Chondrocyte (in vitro differentiated cells): ENCODE measurements at regions not wholly inside any gene's neighbourhood (a gene's known extent, or its start where the extent isn't known, plus 50 kb on each side); places are given as distances from the start of the nearest gene placed in this dataset.

Source experiments
- DNase-seq: peaks from one replicate; pipeline ENCODE4 v3.0.0; 2021; ENCODE audit warnings: mixed read lengths, low spot score
- H3K27ac Mint-ChIP-seq: one replicate; pipeline ENCODE4 v1.8.0; 2021; ENCODE audit warnings: mild to moderate bottlenecking, moderate library complexity, mixed read lengths; ENCODE audit not compliant: unreplicated experiment
- H3K27me3 Mint-ChIP-seq: 2 replicates; pipeline ENCODE4 v1.8.0; 2021; ENCODE audit warnings: low read depth, mixed read lengths
- H3K36me3 Mint-ChIP-seq: 2 replicates; pipeline ENCODE4 v1.8.0; 2021; ENCODE audit warnings: low read depth, mixed read lengths
- H3K4me1 Mint-ChIP-seq: 2 replicates; pipeline ENCODE4 v1.8.0; 2021; ENCODE audit warnings: low read depth, mild to moderate bottlenecking, mixed read lengths
- H3K4me3 Mint-ChIP-seq: one replicate; pipeline ENCODE4 v1.8.0; 2021; ENCODE audit warnings: mild to moderate bottlenecking, moderate library complexity, mixed read lengths; ENCODE audit not compliant: unreplicated experiment
- H3K9me3 Mint-ChIP-seq: 2 replicates; pipeline ENCODE4 v1.8.0; 2021; ENCODE audit warnings: low read depth, mixed read lengths
- TF ChIP-seq, protein P1 (sequence below): fragments of 200-600 bp; sonication (generic); IDR thresholded peaks from 2 replicates; pipeline ENCODE4 v1.5.0; 2021; ENCODE audit warnings: antibody characterized with exemption, mild to moderate bottlenecking, moderate library complexity

DNA sequence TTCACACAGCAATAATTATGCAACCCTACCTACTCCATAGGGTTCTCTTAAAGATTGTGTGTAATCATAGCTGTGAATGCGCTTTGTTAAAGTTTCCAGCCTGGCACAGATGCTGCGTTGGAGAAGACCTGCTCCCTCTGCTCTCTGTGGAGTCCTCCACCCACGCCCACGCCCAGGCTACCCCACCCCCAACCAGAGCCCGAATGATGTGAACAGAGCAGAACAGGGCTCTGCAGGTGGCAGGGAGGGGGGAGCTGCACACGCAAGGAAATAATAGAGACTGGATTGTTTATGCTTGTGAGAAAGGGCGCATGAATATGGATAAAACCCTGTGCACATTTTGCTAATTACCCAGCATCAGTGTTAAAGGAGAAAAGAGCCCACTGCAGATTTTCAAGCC is 447.5 kb downstream of the BCL11A start:
- no peak overlapping the region for H3K4me3 Mint-ChIP-seq
- H3K27me3 Mint-ChIP-seq: no peaks in the 10 kb centered on the region
- DNase-seq: no peak
- TF ChIP-seq, protein P1, sequence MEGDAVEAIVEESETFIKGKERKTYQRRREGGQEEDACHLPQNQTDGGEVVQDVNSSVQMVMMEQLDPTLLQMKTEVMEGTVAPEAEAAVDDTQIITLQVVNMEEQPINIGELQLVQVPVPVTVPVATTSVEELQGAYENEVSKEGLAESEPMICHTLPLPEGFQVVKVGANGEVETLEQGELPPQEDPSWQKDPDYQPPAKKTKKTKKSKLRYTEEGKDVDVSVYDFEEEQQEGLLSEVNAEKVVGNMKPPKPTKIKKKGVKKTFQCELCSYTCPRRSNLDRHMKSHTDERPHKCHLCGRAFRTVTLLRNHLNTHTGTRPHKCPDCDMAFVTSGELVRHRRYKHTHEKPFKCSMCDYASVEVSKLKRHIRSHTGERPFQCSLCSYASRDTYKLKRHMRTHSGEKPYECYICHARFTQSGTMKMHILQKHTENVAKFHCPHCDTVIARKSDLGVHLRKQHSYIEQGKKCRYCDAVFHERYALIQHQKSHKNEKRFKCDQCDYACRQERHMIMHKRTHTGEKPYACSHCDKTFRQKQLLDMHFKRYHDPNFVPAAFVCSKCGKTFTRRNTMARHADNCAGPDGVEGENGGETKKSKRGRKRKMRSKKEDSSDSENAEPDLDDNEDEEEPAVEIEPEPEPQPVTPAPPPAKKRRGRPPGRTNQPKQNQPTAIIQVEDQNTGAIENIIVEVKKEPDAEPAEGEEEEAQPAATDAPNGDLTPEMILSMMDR: no peak
- no peaks in the 10 kb centered on the region for H3K4me1 Mint-ChIP-seq
- H3K9me3 Mint-ChIP-seq: peaks cover 2% of the 10 kb centered on the region
- H3K36me3 Mint-ChIP-seq: no peaks in the 10 kb centered on the region
- no peak overlapping the region for H3K27ac Mint-ChIP-seq

DNA sequence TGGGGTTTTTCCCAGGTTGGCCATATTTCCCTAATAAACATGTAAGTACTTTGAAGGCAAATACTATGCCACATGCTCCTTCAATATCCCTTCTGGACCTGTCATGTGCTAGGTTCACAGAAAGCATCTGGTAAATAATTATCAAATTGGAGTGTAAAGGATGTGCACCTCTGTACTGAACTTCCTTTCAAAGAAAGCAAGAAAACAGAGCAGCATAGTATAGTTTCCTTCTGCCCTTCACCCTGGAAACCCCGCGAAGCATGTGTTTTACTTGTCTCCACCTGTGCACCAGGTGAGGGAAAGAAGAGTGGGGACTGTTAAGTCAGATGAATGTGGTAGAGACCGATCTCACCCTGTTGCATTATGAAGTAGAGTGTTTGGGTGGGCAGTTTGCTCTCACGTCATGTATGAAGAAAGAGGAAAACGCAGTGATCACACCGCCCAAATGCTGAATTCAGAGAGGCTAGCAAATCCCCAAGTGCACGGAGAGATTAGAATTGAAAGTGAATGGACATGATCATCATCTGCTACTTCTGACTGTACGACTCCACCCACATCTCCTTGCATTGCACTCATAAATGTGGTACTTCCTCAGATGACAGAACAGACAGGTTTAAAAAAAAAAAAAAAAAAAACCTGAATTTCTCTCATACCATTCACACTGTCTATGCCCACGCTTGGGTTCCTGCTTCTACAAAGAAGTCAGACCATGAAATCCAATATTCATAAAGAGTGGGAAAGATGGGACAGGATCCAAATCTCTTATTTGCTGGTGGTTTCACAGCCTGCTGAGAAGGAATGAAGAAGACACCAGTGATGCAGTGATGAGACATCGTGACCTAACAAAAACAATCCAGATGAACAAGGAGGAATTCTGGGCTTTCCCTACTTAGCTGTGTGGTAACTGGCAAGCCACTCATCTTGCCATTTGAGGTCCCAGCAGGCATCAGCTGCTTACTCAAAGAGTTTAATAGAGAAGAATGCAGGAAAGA is 448.6 kb downstream of the BCL11A start:
- DNase-seq: no peak
- Mint-ChIP-seq H3K27ac (no peak overlapping the region), H3K27me3 (no peaks in the 10 kb centered on the region), H3K36me3 (no peaks in the 10 kb centered on the region), H3K4me3 (no peak overlapping the region), H3K9me3 (peaks cover 2% of the 10 kb centered on the region), H3K4me1 (no peaks in the 10 kb centered on the region)
- TF ChIP-seq, protein P1: no peak

DNA sequence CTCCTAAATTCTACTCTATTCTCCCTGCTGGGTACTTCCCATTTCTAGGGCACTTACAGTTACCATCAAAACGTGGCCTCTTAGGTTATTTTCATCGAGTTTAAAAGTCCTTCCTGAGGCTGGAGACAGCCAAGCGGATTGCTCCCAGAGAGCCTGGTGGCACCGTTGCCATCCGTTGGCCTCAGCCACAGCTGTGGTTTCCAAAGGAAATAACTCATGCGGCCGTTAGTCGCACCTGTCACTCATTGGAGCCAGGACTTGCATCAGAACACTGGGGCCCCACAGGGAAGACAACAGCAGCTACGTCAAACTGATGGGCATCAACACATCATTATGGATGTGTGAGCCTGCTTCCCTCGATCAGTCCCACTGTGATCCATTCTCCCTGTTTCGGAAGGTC is 453.4 kb downstream of the BCL11A start:
- Mint-ChIP-seq H3K4me3 (no peak overlapping the region), H3K36me3 (no peaks in the 10 kb centered on the region), H3K4me1 (no peaks in the 10 kb centered on the region), H3K9me3 (peaks cover 2% of the 10 kb centered on the region), H3K27ac (no peak overlapping the region), H3K27me3 (no peaks in the 10 kb centered on the region)
- no peak for DNase-seq
- TF ChIP-seq, protein P1: no peak

DNA sequence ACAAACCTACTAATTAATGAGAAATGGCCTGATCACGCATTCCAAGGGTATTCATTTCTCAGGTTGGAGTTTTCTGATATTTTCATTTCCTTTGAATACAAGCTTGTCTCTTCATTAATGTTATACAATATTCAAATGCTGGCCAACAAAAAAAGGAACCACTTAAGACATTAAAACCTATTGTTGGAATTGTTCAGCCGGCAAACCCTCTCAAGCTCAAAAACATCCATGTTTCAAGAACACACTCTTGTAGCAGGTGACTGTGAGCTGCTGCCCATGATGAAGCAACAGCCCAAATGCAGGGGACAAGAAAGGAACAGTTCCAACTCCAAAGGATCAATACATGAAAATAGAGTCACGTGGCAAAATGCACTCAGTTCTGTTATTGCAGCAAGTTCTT is 454.5 kb downstream of the BCL11A start:
- Mint-ChIP-seq H3K27me3 (no peaks in the 10 kb centered on the region), H3K4me1 (no peaks in the 10 kb centered on the region), H3K4me3 (no peak overlapping the region), H3K36me3 (no peaks in the 10 kb centered on the region), H3K9me3 (peaks cover 2% of the 10 kb centered on the region), H3K27ac (no peak overlapping the region)
- DNase-seq: no peak
- TF ChIP-seq, protein P1: no peak

DNA sequence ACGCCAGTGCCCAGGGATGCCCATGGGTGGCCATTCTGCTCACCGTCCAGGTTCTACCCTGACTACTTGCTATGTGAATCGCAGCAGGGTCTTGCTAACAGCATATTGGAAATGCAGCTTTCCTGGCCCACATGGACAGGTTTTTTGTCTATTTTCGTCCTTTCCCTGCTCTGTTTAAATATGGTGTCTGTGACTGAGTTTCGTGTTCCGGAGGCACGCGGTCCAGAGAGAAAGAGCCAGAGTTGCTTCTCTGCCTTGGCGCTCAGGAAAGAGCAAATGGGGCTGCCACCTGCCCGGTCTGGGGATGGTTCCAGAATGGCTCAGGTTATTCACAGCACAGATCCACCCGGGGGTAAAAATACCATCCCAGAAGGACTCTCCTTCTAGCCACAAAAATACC is 456.2 kb downstream of the BCL11A start:
- H3K27me3 Mint-ChIP-seq: no peaks in the 10 kb centered on the region
- H3K4me1 Mint-ChIP-seq: no peaks in the 10 kb centered on the region
- TF ChIP-seq, protein P1: no peak
- no peaks in the 10 kb centered on the region for H3K36me3 Mint-ChIP-seq
- no peak for DNase-seq
- H3K4me3 Mint-ChIP-seq: no peak overlapping the region
- no peak overlapping the region for H3K27ac Mint-ChIP-seq
- peaks cover 2% of the 10 kb centered on the region for H3K9me3 Mint-ChIP-seq
